ENCODE measurements at regions not wholly inside any gene's neighbourhood (a gene's known extent, or its start where the extent isn't known, plus 50 kb on each side); places are given as distances from the start of the nearest gene placed in this dataset.
"Not testable (repeated sequence)": the region's sequence is repeated elsewhere in the genome, so short reads cannot be mapped to it uniquely, and the experiment has no call there.

GRCh38 chr4:117745379-117745778 is 288.9 kb upstream of the NDST3 start:
- not testable (repeated sequence) for TF ChIP-seq PAX5 (IDR thresholded peaks at IDR 0.05; ENCODE audit: insufficient read depth, low read length, severe bottlenecking); TAF1 (IDR thresholded peaks at IDR 0.05; ENCODE audit: low read depth, low read length); POLR2A (IDR thresholded peaks at IDR 0.05; ENCODE audit: low read depth, low read length); POLR2AphosphoS5 (IDR thresholded peaks at IDR 0.05; ENCODE audit: low read depth, low read length)

All from GM12891 (cell line).